GM12872 (cell line): ENCODE measurements at regions not wholly inside any gene's neighbourhood (a gene's known extent, or its start where the extent isn't known, plus 50 kb on each side); places are given as distances from the start of the nearest gene placed in this dataset.

Experiments
- CTCF ChIP-seq: IDR thresholded peaks from 3 replicates; pipeline ENCODE4 v1.5.1; 2011; ENCODE audit warnings: low read depth, mild to moderate bottlenecking, low read length, moderate library complexity; ENCODE audit not compliant: insufficient read depth

- TF ChIP-seq CTCF = no peak
These were observed 502.1 kb upstream of the TMEFF2 start for GRCh38 chr2:192696857-192697256.

DNA sequence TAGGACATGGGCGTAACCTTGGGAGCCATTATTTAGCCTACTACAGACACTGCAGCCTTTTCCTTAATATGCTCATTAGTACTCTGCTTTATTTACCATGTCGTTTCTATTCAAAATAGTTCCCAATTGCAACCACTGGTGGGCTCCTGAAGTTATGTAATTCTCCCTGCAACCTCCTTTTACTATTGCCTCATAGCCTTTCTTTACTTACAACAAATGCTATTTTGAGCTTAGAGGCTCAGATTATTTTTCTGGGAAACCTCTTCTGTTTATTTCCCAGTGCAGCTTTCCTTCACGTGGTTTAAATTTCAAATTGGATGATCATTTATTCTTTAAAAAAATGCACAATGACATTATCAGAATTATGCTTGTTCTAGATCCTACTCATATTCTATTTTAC, 492.3 kb upstream of the TMEFF2 start:
- TF ChIP-seq CTCF = no peak

DNA sequence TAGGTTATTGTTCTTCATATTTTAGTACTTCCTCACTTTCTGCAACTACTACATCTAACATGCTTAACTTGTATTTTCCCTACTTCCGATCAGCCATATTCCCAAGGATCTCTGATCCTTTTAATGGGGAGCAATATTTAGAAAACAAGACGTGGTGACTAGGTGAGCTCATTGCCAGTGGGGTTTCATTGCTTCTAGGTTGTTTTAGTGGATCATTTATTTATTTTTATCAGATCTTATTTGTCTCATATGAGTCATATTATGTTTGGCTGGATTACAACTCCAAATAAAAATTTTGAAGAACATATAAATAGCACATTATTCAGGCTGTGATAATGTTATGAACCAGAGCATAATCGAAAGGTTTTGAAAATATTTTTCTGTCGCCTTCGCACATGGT, 480.9 kb upstream of the TMEFF2 start:
- TF ChIP-seq CTCF = no peak

DNA sequence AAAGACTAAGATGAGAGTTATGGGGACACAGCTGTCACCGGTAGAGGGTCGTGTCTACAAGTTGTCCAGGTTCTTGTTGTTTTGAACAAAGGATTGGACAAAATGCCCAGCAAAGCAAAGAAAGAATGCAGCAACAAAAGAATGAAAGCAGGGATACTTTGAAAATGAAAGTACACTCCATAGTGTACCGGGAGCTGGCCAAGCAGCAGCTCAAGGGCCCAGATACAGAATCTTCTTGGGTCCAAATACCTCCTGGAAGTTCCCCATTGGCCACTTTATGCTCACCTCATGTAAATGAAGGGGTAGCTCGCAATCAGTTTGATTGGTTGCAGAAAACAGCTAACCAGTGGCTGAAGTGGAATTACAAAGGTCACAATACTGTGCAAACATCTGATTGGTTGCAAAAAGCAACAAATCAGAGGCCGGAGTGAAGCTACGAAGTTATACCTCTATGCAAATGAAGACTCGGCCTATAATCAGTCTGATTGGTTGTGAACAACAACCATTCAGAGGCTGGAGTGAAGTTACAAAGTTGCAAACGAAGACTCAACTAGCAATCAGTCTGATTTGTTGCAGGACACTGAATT, 474.9 kb upstream of the TMEFF2 start:
- no peak for TF ChIP-seq CTCF

GRCh38 chr2:192657362-192657761, 462.6 kb upstream of the TMEFF2 start:
- no peak for TF ChIP-seq CTCF

GRCh38 chr2:192655916-192656315, 461.2 kb upstream of the TMEFF2 start:
- TF ChIP-seq CTCF = no peak

DNA sequence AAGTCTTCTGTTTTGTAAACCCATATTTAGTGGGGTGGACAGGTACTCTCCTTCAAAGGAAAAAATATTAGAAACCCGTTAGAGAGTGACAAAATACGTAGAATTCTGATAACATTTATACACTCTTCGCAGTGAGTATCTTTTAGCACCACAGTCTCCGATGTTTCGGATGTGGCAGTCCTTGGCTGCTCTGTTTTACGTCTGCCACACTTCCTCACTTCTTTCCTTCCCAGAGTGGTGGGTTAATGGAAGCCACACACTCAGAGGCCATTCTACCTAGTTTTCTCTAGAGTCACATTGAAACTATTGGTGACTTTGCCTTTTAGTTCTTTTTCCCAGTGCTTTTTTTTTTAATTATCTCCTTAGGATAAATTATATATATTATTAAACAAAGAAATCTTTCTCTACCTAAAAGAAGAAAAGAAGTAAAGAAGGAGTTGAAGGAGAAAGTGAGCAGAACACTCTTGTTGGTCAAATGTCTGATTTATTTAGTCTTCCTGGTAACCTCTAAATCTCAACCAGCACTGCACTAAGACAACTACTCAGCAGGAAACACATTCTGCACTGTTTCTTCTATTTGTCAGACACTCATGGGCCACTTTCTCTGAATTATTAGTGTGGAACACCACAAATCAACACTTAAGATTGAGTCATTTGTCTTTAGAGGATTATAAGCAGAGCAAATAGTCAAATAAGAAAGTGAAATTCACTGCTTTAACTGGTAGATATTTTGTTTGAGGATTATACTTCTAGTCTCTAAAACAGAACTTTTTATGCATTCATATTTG, 451.3 kb upstream of the TMEFF2 start:
- no peak for TF ChIP-seq CTCF
